Neural progenitor cell (in vitro differentiated cells): ENCODE measurements at regions not wholly inside any gene's neighbourhood (a gene's known extent, or its start where the extent isn't known, plus 50 kb on each side); places are given as distances from the start of the nearest gene placed in this dataset.

ENCODE experiments used
- EZH2 ChIP-seq: fragments of 200-600 bp; sonication (generic); IDR thresholded peaks from 2 replicates; pipeline ENCODE4 v1.6.1; 2017; ENCODE audit warnings: antibody characterized with exemption, mild to moderate bottlenecking, moderate library complexity
- EZH2phosphoT487 ChIP-seq: fragments of 200-600 bp; sonication (generic); IDR thresholded peaks from 2 replicates; pipeline ENCODE4 v1.6.1; 2017; ENCODE audit warnings: antibody characterized with exemption
- TF ChIP-seq, protein P1 (sequence below): fragments of 200-600 bp; sonication (generic); IDR thresholded peaks from 2 replicates; pipeline ENCODE4 v1.5.1; 2017; ENCODE audit warnings: antibody characterized with exemption, mild to moderate bottlenecking

DNA sequence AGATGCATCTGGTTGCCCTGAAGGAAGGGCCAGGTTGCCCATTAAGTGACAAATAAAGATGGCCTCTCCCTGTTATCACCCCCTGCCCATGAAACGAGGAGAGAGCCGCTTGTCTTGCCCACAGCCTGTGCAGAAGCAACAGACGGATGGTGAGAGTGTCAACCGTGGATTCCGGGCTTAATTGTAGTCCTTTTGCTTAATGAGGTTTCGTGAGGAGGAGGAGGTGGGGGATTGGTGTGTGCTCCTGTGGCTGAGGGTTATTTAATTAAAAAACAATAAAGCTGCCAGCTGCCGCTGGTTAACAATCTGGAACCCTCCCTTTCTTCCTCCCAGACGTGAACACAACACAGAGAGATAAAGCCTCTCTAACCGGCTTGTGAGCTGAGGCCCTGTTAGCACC is 188.0 kb upstream of the PARD3B start:
- TF ChIP-seq, protein P1, sequence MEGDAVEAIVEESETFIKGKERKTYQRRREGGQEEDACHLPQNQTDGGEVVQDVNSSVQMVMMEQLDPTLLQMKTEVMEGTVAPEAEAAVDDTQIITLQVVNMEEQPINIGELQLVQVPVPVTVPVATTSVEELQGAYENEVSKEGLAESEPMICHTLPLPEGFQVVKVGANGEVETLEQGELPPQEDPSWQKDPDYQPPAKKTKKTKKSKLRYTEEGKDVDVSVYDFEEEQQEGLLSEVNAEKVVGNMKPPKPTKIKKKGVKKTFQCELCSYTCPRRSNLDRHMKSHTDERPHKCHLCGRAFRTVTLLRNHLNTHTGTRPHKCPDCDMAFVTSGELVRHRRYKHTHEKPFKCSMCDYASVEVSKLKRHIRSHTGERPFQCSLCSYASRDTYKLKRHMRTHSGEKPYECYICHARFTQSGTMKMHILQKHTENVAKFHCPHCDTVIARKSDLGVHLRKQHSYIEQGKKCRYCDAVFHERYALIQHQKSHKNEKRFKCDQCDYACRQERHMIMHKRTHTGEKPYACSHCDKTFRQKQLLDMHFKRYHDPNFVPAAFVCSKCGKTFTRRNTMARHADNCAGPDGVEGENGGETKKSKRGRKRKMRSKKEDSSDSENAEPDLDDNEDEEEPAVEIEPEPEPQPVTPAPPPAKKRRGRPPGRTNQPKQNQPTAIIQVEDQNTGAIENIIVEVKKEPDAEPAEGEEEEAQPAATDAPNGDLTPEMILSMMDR: no peak
- TF ChIP-seq EZH2 (no peak), EZH2phosphoT487 (no peak)
